GM12864 (cell line): ENCODE measurements at regions not wholly inside any gene's neighbourhood (a gene's known extent, or its start where the extent isn't known, plus 50 kb on each side); places are given as distances from the start of the nearest gene placed in this dataset.

Experiments
- DNase-seq: peaks from one replicate; pipeline ENCODE4 v3.0.0-alpha.2; 2011; ENCODE audit warnings: low read depth
- H3K4me3 ChIP-seq: 2 replicates; pipeline ENCODE4 v1.5.1; 2011; ENCODE audit warnings: mild to moderate bottlenecking, low read depth, low read length, control low read depth
- TF ChIP-seq, protein P1 (sequence below): IDR thresholded peaks from 2 replicates; pipeline ENCODE4 v1.5.1; 2011; ENCODE audit warnings: low read depth, mild to moderate bottlenecking, moderate library complexity, low read length, control low read depth, inconsistent platforms; ENCODE audit errors: missing control alignments

- TF ChIP-seq, protein P1, sequence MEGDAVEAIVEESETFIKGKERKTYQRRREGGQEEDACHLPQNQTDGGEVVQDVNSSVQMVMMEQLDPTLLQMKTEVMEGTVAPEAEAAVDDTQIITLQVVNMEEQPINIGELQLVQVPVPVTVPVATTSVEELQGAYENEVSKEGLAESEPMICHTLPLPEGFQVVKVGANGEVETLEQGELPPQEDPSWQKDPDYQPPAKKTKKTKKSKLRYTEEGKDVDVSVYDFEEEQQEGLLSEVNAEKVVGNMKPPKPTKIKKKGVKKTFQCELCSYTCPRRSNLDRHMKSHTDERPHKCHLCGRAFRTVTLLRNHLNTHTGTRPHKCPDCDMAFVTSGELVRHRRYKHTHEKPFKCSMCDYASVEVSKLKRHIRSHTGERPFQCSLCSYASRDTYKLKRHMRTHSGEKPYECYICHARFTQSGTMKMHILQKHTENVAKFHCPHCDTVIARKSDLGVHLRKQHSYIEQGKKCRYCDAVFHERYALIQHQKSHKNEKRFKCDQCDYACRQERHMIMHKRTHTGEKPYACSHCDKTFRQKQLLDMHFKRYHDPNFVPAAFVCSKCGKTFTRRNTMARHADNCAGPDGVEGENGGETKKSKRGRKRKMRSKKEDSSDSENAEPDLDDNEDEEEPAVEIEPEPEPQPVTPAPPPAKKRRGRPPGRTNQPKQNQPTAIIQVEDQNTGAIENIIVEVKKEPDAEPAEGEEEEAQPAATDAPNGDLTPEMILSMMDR, result no peak
- DNase-seq, result no peak
- H3K4me3 ChIP-seq, result no peak overlapping the region
Observed at GRCh38 chr4:41431276-41431675, 106.7 kb upstream of the LIMCH1 start.

DNA sequence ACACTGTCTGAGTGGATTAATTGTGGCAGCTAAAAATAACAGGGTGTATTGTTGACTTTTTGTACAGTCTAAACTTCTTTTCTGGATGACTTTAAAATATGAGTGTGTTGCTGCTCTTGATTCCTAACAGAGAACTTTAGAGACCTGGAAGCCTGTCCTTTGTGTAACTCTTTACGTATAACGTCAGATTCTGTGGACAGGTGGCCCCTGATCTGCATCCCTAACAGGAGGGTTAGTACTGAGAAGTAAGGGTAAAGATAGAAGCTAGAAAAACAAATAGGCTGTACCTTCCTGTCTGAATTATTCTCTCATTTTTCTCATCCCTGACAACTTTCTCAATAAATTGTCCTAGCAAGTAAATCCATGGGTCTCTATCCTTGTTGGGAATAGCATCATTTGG, 105.7 kb upstream of the LIMCH1 start:
- TF ChIP-seq, protein P1, result no peak
- DNase-seq, result no peak
- H3K4me3 ChIP-seq, result no peak overlapping the region

DNA sequence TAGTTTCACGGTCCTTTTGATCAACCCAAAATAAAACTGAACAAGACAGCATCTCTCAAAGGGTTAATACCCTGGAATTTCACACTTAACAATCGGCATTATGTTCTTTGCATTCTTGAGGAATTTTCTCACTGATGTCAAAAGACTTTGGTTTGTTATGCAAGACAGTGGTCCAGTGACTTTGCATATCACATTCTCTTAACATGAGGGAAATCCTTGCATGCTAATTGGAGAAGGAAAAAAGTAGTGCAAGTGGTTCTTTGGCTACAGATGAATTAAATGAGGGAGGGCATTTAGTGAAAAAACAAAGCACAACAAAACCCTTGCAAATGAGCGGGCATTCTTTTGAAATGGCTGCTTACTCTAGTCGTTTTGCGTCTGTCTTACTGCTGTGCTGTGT, 105.1 kb upstream of the LIMCH1 start:
- TF ChIP-seq, protein P1, result no peak
- no peak overlapping the region for H3K4me3 ChIP-seq
- no peak for DNase-seq

GRCh38 chr4:41433361-41433760, 104.6 kb upstream of the LIMCH1 start:
- no peak overlapping the region for H3K4me3 ChIP-seq
- no peak for DNase-seq
- TF ChIP-seq, protein P1, result no peak

DNA sequence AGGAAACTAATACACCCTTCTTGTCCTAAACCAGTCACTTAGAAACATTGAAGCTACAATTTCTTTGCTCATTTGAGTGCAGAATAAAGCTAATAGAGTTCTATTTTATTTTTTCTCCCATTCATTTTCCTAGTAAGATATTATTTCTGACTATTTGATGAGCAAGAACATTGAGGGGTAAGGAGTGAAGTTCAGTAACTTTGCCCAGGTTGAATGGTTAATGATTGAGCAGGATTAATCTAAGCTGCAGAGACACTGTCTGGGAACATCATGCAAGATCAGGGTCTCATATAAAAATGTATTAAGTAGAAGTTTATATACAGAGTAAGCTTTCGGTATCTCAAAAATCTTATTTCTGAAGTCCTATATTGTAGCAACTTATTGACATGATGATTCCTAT, 102.4 kb upstream of the LIMCH1 start:
- TF ChIP-seq, protein P1, result no peak
- DNase-seq, result no peak

GRCh38 chr4:41436419-41436818, 101.5 kb upstream of the LIMCH1 start:
- TF ChIP-seq, protein P1, result no peak
- no peak for DNase-seq

More for the DNA sequence above, 102.4 kb upstream of the LIMCH1 start:
- no peak overlapping the region for H3K4me3 ChIP-seq

GRCh38 chr4:41437111-41437536, 100.8 kb upstream of the LIMCH1 start:
- H3K4me3 ChIP-seq, result no peak overlapping the region
- no peak for DNase-seq
- TF ChIP-seq, protein P1, result no peak

More at GRCh38 chr4:41436419-41436818, 101.5 kb upstream of the LIMCH1 start:
- H3K4me3 ChIP-seq, result no peak overlapping the region
